ENCODE measurements at regions not wholly inside any gene's neighbourhood (a gene's known extent, or its start where the extent isn't known, plus 50 kb on each side); places are given as distances from the start of the nearest gene placed in this dataset.

DNA sequence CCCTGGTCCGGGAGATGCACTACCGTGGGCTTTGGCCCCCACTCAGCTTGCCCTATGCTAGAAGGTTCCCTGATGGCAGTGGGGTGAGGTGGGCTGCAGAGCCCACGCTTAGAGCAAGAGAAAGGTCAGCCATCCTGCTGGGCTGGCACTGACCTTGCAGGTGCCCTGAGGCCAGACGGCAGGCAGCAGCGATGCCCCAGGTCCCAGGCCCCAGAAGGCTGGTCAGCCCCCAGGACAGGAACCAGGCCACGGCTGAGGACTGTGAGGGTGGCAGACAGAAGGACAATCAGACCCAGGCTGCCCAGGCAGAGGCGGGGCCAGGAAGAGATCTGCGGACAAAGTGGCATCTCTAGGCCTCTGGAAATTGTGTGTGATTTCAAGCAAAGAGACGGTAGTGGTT, 231.7 kb downstream of the CTTN start:
- Histone ChIP-seq H3K9ac (ENCODE audit: insufficient read depth, low read length) (no peak overlapping the region), H3K27ac (ENCODE audit: insufficient read depth, low read length) (no peak overlapping the region), H3K4me1 (ENCODE audit: control insufficient read depth, extremely low read depth, insufficient read depth, low read length) (no peaks in the 10 kb centered on the region), H3K27me3 (ENCODE audit: control insufficient read depth, insufficient read depth, low read length) (no peaks in the 10 kb centered on the region), H3K79me2 (ENCODE audit: control insufficient read depth, insufficient read depth, low read length) (no peaks in the 10 kb centered on the region), H2AFZ (ENCODE audit: low read length) (no peak overlapping the region), H4K20me1 (ENCODE audit: control insufficient read depth, extremely low read depth, insufficient read depth, low read length) (no peaks in the 10 kb centered on the region), H3K9me3 (ENCODE audit: control insufficient read depth, insufficient read depth, low read depth, low read length) (no peaks in the 10 kb centered on the region), H3K4me3 (replicated peaks in 1 of 4; ENCODE audit: control extremely low read depth in 1 of 4, insufficient read depth in 1 of 4, low read depth in 3 of 4, low read length in 4 of 4) (no peak overlapping the region), H3K4me2 (ENCODE audit: extremely low read depth, insufficient read depth, low read length) (no peak overlapping the region), H3K36me3 (ENCODE audit: control insufficient read depth, insufficient read depth, low read length) (no peaks in the 10 kb centered on the region)
- DNase-seq (ENCODE audit: low read depth in 2 of 2) = no peak
- TF ChIP-seq EZH2 (IDR thresholded peaks at IDR 0.05; ENCODE audit: low read length, missing control alignments) = no peak
- TF ChIP-seq, protein P1, sequence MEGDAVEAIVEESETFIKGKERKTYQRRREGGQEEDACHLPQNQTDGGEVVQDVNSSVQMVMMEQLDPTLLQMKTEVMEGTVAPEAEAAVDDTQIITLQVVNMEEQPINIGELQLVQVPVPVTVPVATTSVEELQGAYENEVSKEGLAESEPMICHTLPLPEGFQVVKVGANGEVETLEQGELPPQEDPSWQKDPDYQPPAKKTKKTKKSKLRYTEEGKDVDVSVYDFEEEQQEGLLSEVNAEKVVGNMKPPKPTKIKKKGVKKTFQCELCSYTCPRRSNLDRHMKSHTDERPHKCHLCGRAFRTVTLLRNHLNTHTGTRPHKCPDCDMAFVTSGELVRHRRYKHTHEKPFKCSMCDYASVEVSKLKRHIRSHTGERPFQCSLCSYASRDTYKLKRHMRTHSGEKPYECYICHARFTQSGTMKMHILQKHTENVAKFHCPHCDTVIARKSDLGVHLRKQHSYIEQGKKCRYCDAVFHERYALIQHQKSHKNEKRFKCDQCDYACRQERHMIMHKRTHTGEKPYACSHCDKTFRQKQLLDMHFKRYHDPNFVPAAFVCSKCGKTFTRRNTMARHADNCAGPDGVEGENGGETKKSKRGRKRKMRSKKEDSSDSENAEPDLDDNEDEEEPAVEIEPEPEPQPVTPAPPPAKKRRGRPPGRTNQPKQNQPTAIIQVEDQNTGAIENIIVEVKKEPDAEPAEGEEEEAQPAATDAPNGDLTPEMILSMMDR (conservative IDR thresholded peaks at IDR 0.05 in 1 of 2, IDR thresholded peaks at IDR 0.05 in 1 of 2; ENCODE audit: low read depth in 1 of 2, low read length in 2 of 2) = no peak

DNA sequence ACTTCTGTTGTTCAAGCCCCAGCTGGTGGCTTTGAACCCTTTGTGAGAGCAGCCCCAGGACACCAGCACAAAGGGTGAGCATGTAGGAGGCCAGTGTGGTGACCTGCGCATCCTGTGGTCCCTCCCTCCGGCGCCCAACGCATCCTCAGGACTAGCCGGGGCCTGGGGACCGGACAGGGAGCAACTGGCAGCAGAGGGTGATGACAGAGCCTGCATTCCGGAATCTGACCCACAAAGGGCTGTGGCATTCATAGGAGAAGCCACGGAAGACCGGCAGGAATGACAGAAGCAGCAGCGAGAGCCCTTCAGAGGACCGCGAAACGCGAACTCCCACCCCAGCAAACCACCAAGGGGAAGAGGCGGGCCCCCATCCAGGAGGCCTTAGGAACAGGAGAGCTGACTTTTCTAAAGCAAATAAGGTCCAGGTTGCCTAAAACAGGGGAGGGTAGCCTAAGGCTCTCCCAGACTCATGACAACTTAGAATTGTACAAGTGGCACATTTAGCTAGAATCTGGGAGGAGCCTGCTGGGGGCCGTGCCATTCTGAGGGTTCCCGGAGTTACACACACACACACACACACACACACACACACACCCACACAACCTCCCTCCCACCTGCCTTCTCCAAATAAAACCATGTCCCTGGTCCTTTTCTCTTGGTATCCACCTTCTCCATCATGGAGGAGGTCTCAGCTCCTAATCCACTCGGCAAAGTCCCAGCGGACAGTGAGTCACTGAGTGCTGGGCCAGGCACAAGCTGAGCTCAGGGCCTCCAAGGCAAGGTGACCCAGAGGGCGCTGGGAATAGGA, 232.7 kb downstream of the CTTN start:
- Histone ChIP-seq H3K4me3 (replicated peaks in 1 of 4; ENCODE audit: control extremely low read depth in 1 of 4, insufficient read depth in 1 of 4, low read depth in 3 of 4, low read length in 4 of 4) (no peak overlapping the region), H3K4me2 (ENCODE audit: extremely low read depth, insufficient read depth, low read length) (no peak overlapping the region), H2AFZ (ENCODE audit: low read length) (no peak overlapping the region), H3K4me1 (ENCODE audit: control insufficient read depth, extremely low read depth, insufficient read depth, low read length) (no peaks in the 10 kb centered on the region), H3K27ac (ENCODE audit: insufficient read depth, low read length) (no peak overlapping the region), H4K20me1 (ENCODE audit: control insufficient read depth, extremely low read depth, insufficient read depth, low read length) (no peaks in the 10 kb centered on the region), H3K9me3 (ENCODE audit: control insufficient read depth, insufficient read depth, low read depth, low read length) (no peaks in the 10 kb centered on the region), H3K79me2 (ENCODE audit: control insufficient read depth, insufficient read depth, low read length) (no peaks in the 10 kb centered on the region), H3K9ac (ENCODE audit: insufficient read depth, low read length) (no peak overlapping the region), H3K27me3 (ENCODE audit: control insufficient read depth, insufficient read depth, low read length) (no peaks in the 10 kb centered on the region), H3K36me3 (ENCODE audit: control insufficient read depth, insufficient read depth, low read length) (no peaks in the 10 kb centered on the region)
- DNase-seq (ENCODE audit: low read depth in 2 of 2) = no peak
- TF ChIP-seq, protein P1 (conservative IDR thresholded peaks at IDR 0.05 in 1 of 2, IDR thresholded peaks at IDR 0.05 in 1 of 2; ENCODE audit: low read depth in 1 of 2, low read length in 2 of 2) = no peak
- no peak for TF ChIP-seq EZH2 (IDR thresholded peaks at IDR 0.05; ENCODE audit: low read length, missing control alignments)

DNA sequence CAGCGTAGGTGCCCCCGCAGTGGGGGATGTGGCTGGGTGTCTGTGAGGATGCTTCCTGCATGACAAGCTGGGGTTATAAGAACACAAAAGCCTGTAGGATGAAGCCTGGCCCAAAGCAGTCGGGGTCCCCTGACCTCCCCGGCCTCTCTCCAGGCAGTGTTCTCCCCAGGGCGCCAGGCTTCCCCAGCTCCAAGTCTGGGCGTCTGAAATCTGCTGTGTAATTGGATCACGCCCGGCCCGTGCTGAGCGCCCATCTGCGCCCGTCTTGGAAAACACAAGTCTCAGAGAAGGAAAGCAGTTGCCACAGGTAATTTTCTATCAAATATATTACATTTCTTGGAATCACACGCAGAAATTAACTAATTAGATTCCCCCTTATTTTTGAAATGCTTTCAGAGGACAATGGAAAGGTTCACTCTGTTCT, 233.3 kb downstream of the CTTN start:
- Histone ChIP-seq H3K9me3 (ENCODE audit: control insufficient read depth, insufficient read depth, low read depth, low read length) (peaks cover 3% of the 10 kb centered on the region), H3K4me2 (ENCODE audit: extremely low read depth, insufficient read depth, low read length) (no peak overlapping the region), H3K27me3 (ENCODE audit: control insufficient read depth, insufficient read depth, low read length) (no peaks in the 10 kb centered on the region), H3K27ac (ENCODE audit: insufficient read depth, low read length) (no peak overlapping the region), H3K4me3 (replicated peaks in 1 of 4; ENCODE audit: control extremely low read depth in 1 of 4, insufficient read depth in 1 of 4, low read depth in 3 of 4, low read length in 4 of 4) (no peak overlapping the region), H3K79me2 (ENCODE audit: control insufficient read depth, insufficient read depth, low read length) (no peaks in the 10 kb centered on the region), H4K20me1 (ENCODE audit: control insufficient read depth, extremely low read depth, insufficient read depth, low read length) (no peaks in the 10 kb centered on the region), H3K9ac (ENCODE audit: insufficient read depth, low read length) (no peak overlapping the region), H3K4me1 (ENCODE audit: control insufficient read depth, extremely low read depth, insufficient read depth, low read length) (no peaks in the 10 kb centered on the region), H3K36me3 (ENCODE audit: control insufficient read depth, insufficient read depth, low read length) (no peaks in the 10 kb centered on the region), H2AFZ (ENCODE audit: low read length) (no peak overlapping the region)
- TF ChIP-seq, protein P1 (conservative IDR thresholded peaks at IDR 0.05 in 1 of 2, IDR thresholded peaks at IDR 0.05 in 1 of 2; ENCODE audit: low read depth in 1 of 2, low read length in 2 of 2) = no peak
- no peak for TF ChIP-seq EZH2 (IDR thresholded peaks at IDR 0.05; ENCODE audit: low read length, missing control alignments)
- DNase-seq (ENCODE audit: low read depth in 2 of 2) = no peak
